22Rv1 (cell line): ENCODE measurements at regions not wholly inside any gene's neighbourhood (a gene's known extent, or its start where the extent isn't known, plus 50 kb on each side); places are given as distances from the start of the nearest gene placed in this dataset.

Source experiments
- H3K27ac ChIP-seq: fragments of 450-650 bp; 2 replicates; pipeline ENCODE4 v1.5.1; 2017
- CTCF ChIP-seq: fragments of 450-650 bp; IDR thresholded peaks from 2 replicates; pipeline ENCODE4 v1.5.1; 2017; ENCODE audit warnings: mild to moderate bottlenecking
- ZFX ChIP-seq: fragments of 450-650 bp; IDR thresholded peaks from 2 replicates; pipeline ENCODE4 v1.6.1; 2017; ENCODE audit warnings: antibody characterized with exemption, borderline replicate concordance

GRCh38 chr5:52706775-52707174 is 80.9 kb upstream of the ITGA1 start:
- TF ChIP-seq CTCF (no peak), ZFX (no peak)
- H3K27ac ChIP-seq = no peak overlapping the region

GRCh38 chr5:52707616-52708015 is 80.1 kb upstream of the ITGA1 start:
- no peak for TF ChIP-seq CTCF
- TF ChIP-seq ZFX = no peak
- no peak overlapping the region for H3K27ac ChIP-seq

GRCh38 chr5:52708463-52708862 is 79.3 kb upstream of the ITGA1 start:
- no peak for TF ChIP-seq CTCF
- TF ChIP-seq ZFX = no peak
- H3K27ac ChIP-seq = no peak overlapping the region

DNA sequence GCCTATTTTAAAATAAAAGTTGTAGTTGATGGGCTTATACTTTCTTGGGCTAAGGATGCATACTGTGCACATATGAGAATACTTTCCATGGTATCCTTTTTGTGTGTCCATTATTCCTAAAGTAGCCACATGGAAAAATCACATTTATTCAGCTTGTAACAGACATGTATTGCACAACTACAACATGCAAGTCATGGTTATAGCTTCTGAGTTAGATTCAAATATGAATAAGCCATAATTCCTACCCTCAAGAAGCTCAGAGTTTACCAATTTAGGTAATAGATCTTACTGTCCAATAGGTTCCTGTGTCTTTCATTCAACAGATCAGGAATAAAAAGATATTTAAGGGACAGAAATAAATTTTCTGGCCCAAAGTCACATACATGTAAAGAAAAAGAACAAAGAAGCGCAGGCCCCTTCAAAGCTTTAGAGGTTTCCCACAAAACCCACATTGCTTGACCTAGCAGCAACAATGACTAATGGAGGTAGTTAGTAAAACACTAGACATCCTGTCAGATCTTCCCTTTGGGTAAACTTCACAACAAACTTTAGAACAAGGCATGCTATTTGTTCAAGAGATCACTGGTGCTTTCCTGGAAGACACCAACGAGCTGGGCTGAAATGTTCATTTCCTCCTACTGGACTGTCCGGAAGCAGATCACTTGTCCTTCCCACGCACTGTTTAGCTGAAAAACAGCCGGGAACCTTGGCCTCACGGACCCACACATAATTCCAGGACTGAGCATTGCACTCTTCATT is 78.4 kb upstream of the ITGA1 start:
- no peak for TF ChIP-seq ZFX
- no peak overlapping the region for H3K27ac ChIP-seq

DNA sequence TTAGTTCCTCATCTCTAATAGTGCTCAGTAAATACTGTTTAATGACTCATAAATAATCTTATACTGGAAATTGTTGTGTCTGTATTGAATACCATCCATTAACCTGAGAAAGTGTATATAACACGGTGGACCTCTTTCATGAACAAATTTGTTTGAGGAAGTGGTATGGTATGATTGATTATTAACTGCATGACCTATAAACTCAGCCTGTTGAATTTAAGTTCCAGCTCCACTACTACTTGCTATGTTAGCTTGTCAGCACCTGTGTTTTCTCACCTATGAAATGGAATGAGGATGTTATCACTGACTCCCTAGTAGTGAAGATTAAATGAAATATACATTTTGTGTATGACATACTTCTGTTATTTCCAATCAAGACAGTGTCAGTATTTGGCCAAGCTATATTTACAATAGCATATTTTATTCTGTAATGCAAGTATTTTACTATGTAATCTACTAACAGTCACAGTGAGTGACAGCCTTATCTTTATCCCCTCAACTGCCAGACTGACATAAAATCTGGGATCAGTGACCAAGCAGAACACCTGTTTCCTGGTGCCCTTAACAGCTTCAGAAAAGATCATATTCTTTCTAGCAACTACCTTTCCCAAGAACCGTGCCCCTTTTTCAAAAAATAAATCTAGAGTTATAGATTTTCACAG is 77.3 kb upstream of the ITGA1 start:
- TF ChIP-seq CTCF = no peak
- TF ChIP-seq ZFX = no peak
- H3K27ac ChIP-seq = no peak overlapping the region

DNA sequence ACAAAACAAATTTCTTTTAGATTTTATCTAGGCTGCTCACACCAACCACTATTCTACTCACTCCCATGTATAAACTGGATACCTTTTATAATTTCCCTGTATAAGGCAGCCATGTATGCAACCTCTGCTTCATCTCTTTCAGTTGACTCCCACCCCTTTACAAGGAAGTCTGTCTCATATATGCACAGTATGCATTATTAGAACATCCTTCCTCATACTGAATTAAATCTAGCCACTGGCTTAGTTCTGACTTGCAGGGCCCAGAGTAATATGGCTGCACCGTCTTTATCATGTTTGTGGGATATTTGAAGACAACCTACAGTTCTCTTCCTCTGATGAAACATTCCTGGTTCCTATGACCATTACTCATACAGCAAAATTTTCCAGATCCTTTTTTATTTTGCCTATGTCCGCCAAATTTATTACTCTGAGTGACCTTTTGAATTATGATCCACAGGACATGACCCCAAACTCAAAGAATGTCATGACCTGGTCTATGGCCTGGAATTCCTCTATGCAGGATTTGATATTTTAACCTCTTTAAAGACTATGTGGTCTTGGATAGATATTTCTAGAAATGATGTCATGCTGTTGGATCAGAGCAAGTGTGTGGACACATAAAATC is 76.6 kb upstream of the ITGA1 start:
- TF ChIP-seq ZFX (no peak), CTCF (no peak)
- H3K27ac ChIP-seq = no peak overlapping the region

DNA sequence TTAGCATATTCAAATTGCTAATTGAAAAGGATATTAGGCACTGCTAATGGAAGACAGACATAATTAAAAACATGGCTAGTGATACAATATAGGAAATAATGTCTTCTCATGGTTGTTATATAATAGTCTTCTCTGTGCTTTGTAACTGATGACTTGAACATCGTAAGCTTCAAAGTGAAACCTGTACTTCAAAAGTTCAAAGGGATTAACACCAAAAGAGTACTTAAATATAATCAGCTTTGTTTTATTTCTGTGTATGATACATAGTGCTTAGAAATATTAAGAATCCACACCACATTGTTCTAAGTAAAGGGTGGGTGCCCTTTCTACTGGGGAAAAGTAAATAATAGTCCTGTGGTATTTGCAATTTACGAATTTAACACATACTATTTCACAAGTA is 75.4 kb upstream of the ITGA1 start:
- TF ChIP-seq CTCF = no peak
- TF ChIP-seq ZFX = no peak
- no peak overlapping the region for H3K27ac ChIP-seq
